Pancreas (tissue), 10 donors: ENCODE measurements at regions not wholly inside any gene's neighbourhood (a gene's known extent, or its start where the extent isn't known, plus 50 kb on each side); places are given as distances from the start of the nearest gene placed in this dataset.

Source experiments
- ATAC-seq, 4 donors: fragments of 200-7000 bp; cut with Tn5 transposase; one replicate each; pipeline versions ENCODE4 v1.8.0 to v1.9.1; 2020; ENCODE audit warnings: mild to moderate bottlenecking in 4 of 4, moderate library complexity in 4 of 4
- DNase-seq, 6 donors: peaks; one replicate each; pipeline ENCODE4 v3.0.0-alpha.2; 2020
- FAIRE-seq: peaks from 2 replicates; lab custom pipeline; 2012; peaks lifted over from hg19 to GRCh38; lab: Jason Lieb, UNC
- H3K27ac ChIP-seq, 4 donors: fragments of 200-600 bp; sonication (generic); 1 replicate in 3 of 4; 2 replicates in 1 of 4; pipeline versions ENCODE4 v1.5.0 to v1.8.0; 2020
- H3K27me3 ChIP-seq, 4 donors: fragments of 200-600 bp; one replicate each; pipeline ENCODE4 v1.8.0; 2021
- H3K36me3 ChIP-seq, 3 donors: fragments of 200-600 bp; sonication (generic) in 1 of 3; one replicate each; pipeline versions ENCODE4 v1.5.0 to v1.8.0; 2020 to 2021
- H3K4me1 ChIP-seq, 3 donors: fragments of 200-600 bp; one replicate each; pipeline ENCODE4 v1.8.0; 2021
- H3K4me3 ChIP-seq, 4 donors: fragments of 200-600 bp; sonication (generic) in 2 of 4; one replicate each; pipeline versions ENCODE4 v1.5.0 to v1.8.0; 2020 to 2021
- H3K9me3 ChIP-seq, 4 donors: fragments of 200-600 bp; one replicate each; pipeline ENCODE4 v1.8.0; 2021
- WGBS, 2 donors: extraction: QIAGEN DNeasy Blood & Tissue Kit; methylation state at CpG; one replicate each; pipeline ENCODE4 v1.1.7; 2013; 5-methylcytosine and 5-hydroxymethylcytosine counted together
- intact Hi-C, 3 donors: fragments of 100-400 bp; cut with DNase I; formaldehyde crosslinking; loops; one replicate each; pipeline versions ENCODE4 v1.11.1 to v1.14.2; 2022
- TF ChIP-seq, protein P1 (sequence below), 4 donors: fragments of 200-600 bp; sonication (generic) in 3 of 4; IDR thresholded peaks; one replicate each; pipeline versions ENCODE4 v1.5.0 to v1.8.0; 2021; ENCODE audit warnings: antibody characterized with exemption in 4 of 4
- donor health status: healthy with polysubstance abuse.
- donor health status: DM: no; HTN: no; CAD: no; lungs with moderate emphysema.
- donor health status: DM: no; HTN: no; CAD: no.
- donor health status: control.
- donor health status: control.
- donor health status: Bipolar disorder and iron deficiency.
- donor health status: DM: yes; HTN: yes; CAD: no.
- donor health status: DM: no; HTN: no; CAD: no.
- donor health status: DM: no; HTN: no; CAD: no.
- donor health status: DM: yes; HTN: yes; CAD: no.

DNA sequence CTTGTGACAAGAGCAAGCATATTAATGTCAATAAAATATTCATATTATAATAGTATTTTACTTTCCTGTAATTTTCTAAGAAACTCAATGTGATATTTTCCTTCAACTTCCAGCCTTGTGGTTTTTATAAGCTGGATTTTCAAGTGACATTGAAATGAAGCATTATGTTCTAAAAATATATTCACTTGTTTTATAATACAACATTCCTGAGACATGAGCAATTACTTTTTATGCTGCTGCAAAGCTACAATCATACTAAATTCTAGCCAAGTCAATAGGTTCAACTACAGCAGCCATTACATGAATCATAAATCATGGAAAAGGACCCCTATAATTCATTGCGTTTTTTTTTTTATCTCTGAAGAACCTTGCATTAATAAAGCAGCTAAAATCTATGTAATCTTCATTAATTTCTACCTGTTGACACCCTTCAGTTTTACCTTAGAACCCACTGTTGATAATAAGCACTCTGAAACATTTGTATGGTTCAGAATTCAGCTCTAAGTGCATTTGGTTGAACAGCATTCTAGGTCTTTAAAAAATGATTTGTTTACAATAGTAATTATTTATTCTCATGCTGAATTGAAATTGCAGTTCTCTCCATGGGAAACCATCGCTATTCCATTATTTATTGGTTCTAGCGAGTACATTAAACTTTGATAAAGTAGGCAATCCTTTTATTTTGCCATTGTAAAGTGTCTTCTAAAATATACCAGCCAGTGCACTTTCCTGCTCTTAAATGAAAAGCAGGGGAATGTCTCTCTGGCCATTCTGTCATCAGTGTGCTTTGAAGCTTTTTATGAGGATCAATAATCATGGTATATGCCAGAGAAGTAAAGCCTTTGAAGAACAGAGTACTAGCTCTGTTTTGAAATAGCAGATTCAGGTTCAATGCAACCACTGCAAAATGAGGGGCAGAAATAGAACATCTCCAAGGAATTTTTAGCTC is 132.6 kb downstream of the GNAT3 start:
- FAIRE-seq, result peak; percentile 86
- 59 to 66% methylated on average over 3 of the region's 3 CpGs for WGBS, 2 donors
- H3K9me3 ChIP-seq, result no peaks in the 10 kb centered on the region
- no peaks in the 10 kb centered on the region for H3K36me3 ChIP-seq
- TF ChIP-seq, protein P1, sequence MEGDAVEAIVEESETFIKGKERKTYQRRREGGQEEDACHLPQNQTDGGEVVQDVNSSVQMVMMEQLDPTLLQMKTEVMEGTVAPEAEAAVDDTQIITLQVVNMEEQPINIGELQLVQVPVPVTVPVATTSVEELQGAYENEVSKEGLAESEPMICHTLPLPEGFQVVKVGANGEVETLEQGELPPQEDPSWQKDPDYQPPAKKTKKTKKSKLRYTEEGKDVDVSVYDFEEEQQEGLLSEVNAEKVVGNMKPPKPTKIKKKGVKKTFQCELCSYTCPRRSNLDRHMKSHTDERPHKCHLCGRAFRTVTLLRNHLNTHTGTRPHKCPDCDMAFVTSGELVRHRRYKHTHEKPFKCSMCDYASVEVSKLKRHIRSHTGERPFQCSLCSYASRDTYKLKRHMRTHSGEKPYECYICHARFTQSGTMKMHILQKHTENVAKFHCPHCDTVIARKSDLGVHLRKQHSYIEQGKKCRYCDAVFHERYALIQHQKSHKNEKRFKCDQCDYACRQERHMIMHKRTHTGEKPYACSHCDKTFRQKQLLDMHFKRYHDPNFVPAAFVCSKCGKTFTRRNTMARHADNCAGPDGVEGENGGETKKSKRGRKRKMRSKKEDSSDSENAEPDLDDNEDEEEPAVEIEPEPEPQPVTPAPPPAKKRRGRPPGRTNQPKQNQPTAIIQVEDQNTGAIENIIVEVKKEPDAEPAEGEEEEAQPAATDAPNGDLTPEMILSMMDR (IDR thresholded peaks at IDR 0.05), result no peak
- H3K27ac ChIP-seq, result no peak overlapping the region
- no peak for DNase-seq
- peaks cover 0 to 3% (median 0%) of the 10 kb centered on the region in 3 donors for H3K4me1 ChIP-seq
- no peaks in the 10 kb centered on the region for H3K27me3 ChIP-seq
- intact Hi-C loops, result no loop called here
- ATAC-seq, result peak in 1 of 4 donors; percentile 46
- H3K4me3 ChIP-seq, result no peak overlapping the region

DNA sequence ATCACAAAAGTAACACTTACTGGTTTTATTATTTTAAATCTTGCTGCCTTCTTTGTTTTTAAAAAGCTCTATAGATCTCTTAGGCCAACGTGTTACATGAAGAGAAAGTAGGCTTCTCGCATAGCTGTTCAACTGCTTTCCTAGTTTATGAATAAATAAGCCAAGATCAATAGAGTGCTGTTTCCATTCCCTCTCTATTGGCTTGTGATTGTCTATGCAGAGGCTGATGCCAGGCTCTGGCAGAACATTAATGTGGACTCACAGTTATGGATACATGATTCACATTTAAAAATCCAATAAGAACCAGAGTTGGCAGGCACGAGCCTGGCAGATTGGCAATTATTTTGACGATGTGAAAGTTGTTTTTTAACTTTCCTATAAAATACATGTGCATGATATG is 137.5 kb downstream of the GNAT3 start:
- H3K9me3 ChIP-seq, result no peaks in the 10 kb centered on the region
- ATAC-seq (peak in 1 of 4 donors; percentile 38), FAIRE-seq (no peak), DNase-seq (no peak)
- H3K27ac ChIP-seq, result no peak overlapping the region
- H3K27me3 ChIP-seq, result no peaks in the 10 kb centered on the region
- peaks cover 0 to 3% (median 0%) of the 10 kb centered on the region in 3 donors for H3K4me1 ChIP-seq
- TF ChIP-seq, protein P1 (IDR thresholded peaks at IDR 0.05), result no peak
- 38 to 42% methylated on average over 4 of the region's 4 CpGs for WGBS, 2 donors
- H3K4me3 ChIP-seq, result no peak overlapping the region
- H3K36me3 ChIP-seq, result no peaks in the 10 kb centered on the region
- intact Hi-C loops, result no loop called here

DNA sequence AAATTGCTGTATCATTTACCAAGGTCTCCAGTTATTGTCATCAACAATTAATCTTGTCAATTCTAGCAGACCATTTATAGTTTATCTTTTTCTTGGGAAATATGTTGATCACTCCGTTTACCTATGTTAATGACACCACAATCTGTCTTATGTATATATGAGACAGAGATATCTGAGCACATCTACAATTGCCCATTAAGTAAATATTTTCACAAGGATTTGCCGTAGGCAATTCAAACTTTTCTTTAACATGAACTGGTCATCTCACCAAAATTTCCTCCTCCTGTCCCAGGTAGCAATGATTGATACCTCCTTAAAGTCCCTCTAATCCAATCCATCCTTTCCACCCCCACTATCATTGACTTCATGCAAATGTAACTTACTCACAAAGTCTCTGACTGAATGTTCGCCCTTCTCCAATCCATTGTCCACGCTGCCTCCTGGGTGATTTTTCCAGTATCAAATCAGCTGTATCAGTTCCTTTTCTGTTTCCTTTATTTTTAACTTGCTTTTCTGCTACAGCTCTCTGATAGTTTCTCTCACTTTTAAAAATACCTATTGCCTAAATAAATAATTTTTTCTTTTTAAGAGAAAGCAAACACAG is 138.3 kb downstream of the GNAT3 start:
- Histone ChIP-seq H3K36me3 (no peaks in the 10 kb centered on the region), H3K4me3 (no peak overlapping the region), H3K4me1 (no peaks in the 10 kb centered on the region), H3K27ac (no peak overlapping the region), H3K27me3 (no peaks in the 10 kb centered on the region), H3K9me3 (no peaks in the 10 kb centered on the region)
- ATAC-seq, result no peak
- intact Hi-C loops, result no loop called here
- DNase-seq, result no peak
- TF ChIP-seq, protein P1 (IDR thresholded peaks at IDR 0.05), result no peak
- 57 to 64% methylated on average over 4 of the region's 4 CpGs for WGBS, 2 donors
- FAIRE-seq, result no peak

DNA sequence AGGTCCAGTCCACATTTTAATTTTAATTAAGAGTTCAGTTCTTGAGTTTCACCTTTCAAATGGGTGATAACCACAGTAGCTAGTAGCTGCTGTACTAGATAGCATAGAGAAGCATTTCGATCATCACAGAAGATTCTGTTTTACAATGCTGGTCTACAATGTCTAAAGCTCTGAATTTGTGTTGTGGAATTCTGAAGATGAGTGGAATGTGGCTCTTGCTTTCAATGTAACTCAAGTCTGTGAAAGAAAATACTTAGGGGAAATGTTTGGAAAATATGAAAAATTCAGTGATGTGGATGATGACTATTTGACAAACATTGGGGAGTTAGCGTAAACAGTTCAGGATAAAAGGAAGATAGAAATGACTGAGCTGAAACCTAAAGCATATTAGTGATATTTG is 139.4 kb downstream of the GNAT3 start:
- intact Hi-C loops, result no loop called here
- Histone ChIP-seq H3K27ac (no peak overlapping the region), H3K4me1 (no peaks in the 10 kb centered on the region), H3K9me3 (no peaks in the 10 kb centered on the region), H3K27me3 (no peaks in the 10 kb centered on the region), H3K36me3 (no peaks in the 10 kb centered on the region), H3K4me3 (no peak overlapping the region)
- WGBS, 2 donors, result 77 to 78% methylated on average over 2 of the region's 2 CpGs
- FAIRE-seq (no peak), ATAC-seq (no peak), DNase-seq (no peak)
- TF ChIP-seq, protein P1 (IDR thresholded peaks at IDR 0.05), result no peak
